ENCODE measurements at regions not wholly inside any gene's neighbourhood (a gene's known extent, or its start where the extent isn't known, plus 50 kb on each side); places are given as distances from the start of the nearest gene placed in this dataset.

- TF ChIP-seq CTCF (IDR thresholded peaks at IDR 0.05; ENCODE audit: low read depth, low read length): no peak
- no peak overlapping the region for H3K27ac ChIP-seq (ENCODE audit: low read depth, low read length)
- POLR2A ChIA-PET: no interaction called here
- DNase-seq (ENCODE audit: low read depth, low spot score): no peak
- CTCF ChIA-PET: no interaction called here
- H3K9me3 ChIP-seq (ENCODE audit: control insufficient read depth, insufficient read depth, low read length): peaks cover 10% of the 10 kb centered on the region
- H3K27me3 ChIP-seq (ENCODE audit: control insufficient read depth, insufficient read depth, low read length): no peaks in the 10 kb centered on the region
- no peak overlapping the region for H3K4me3 ChIP-seq (ENCODE audit: low read depth, low read length)
Measured at GRCh38 chr12:17661250-17661649, 428.7 kb downstream of the RERGL start.

DNA sequence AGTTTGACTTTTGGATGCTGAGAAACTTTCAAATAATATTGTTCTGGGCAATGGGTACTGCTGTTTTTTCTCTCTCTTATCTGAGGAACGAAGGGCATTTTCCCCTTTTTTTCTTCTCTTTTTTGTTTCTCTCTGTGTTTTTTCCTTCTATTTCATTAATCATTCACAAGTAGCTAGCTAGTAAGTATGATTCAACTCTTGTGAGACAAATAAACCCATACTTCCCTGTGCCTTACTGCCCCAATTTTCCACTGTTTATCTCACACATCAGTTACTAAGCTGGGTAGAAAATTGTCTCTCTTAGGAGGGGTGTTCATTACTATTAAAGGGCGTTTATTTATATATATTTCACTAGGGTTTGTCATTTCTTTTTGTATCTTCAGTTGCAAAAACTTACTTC lies 437.6 kb downstream of the RERGL start:
- TF ChIP-seq CTCF (IDR thresholded peaks at IDR 0.05; ENCODE audit: low read depth, low read length): no peak
- H3K4me3 ChIP-seq (ENCODE audit: low read depth, low read length): no peak overlapping the region
- no peak for DNase-seq (ENCODE audit: low read depth, low spot score)
- CTCF ChIA-PET: no interaction called here
- peaks cover 2% of the 10 kb centered on the region for H3K9me3 ChIP-seq (ENCODE audit: control insufficient read depth, insufficient read depth, low read length)
- no peaks in the 10 kb centered on the region for H3K27me3 ChIP-seq (ENCODE audit: control insufficient read depth, insufficient read depth, low read length)
- POLR2A ChIA-PET: no interaction called here
- H3K27ac ChIP-seq (ENCODE audit: low read depth, low read length): no peak overlapping the region

- DNase-seq (ENCODE audit: low read depth, low spot score): no peak
- no peak for TF ChIP-seq CTCF (IDR thresholded peaks at IDR 0.05; ENCODE audit: low read depth, low read length)
- no peaks in the 10 kb centered on the region for H3K27me3 ChIP-seq (ENCODE audit: control insufficient read depth, insufficient read depth, low read length)
- CTCF ChIA-PET: interaction anchor here (0.9 to 5.0 kb wide), 7 partner anchors 10 to 1565 kb away, joined by 3 to 32 read pairs (median 4); no protein-coding TSS in a partner anchor
- POLR2A ChIA-PET: no interaction called here
- no peaks in the 10 kb centered on the region for H3K9me3 ChIP-seq (ENCODE audit: control insufficient read depth, insufficient read depth, low read length)
- no peak overlapping the region for H3K4me3 ChIP-seq (ENCODE audit: low read depth, low read length)
- H3K27ac ChIP-seq (ENCODE audit: low read depth, low read length): no peak overlapping the region
Measured at GRCh38 chr12:17642340-17642650, 447.7 kb downstream of the RERGL start.

- no peak overlapping the region for H3K27ac ChIP-seq (ENCODE audit: low read depth, low read length)
- H3K9me3 ChIP-seq (ENCODE audit: control insufficient read depth, insufficient read depth, low read length): no peaks in the 10 kb centered on the region
- TF ChIP-seq CTCF (IDR thresholded peaks at IDR 0.05; ENCODE audit: low read depth, low read length): no peak
- no peaks in the 10 kb centered on the region for H3K27me3 ChIP-seq (ENCODE audit: control insufficient read depth, insufficient read depth, low read length)
- no peak for DNase-seq (ENCODE audit: low read depth, low spot score)
- ChIA-PET CTCF (interaction anchor here (0.7 to 5.0 kb wide), 7 partner anchors 8 to 1564 kb away, joined by 3 to 32 read pairs (median 4); no protein-coding TSS in a partner anchor), POLR2A (no interaction called here)
- H3K4me3 ChIP-seq (ENCODE audit: low read depth, low read length): no peak overlapping the region
Measured at GRCh38 chr12:17640615-17641014, 449.4 kb downstream of the RERGL start.

DNA sequence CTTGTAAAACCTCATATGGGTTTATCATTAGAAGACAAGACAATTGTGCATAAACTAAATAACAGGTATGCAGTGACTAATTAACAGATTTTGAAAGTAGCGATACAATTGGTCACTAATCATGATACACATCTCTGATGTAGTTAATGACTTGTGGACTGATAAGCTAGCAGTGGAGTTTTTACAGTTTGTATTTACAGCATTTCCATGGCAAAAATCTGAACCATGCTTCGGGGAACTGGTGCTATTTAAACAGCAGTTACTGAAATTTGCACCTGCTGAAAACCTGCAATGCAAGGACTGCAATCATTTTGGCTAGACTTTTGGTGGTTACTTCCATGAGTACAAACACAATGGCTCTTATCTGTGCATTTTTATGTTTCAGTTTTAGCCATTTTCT lies 471.2 kb downstream of the RERGL start:
- TF ChIP-seq CTCF (IDR thresholded peaks at IDR 0.05; ENCODE audit: low read depth, low read length): no peak
- DNase-seq (ENCODE audit: low read depth, low spot score): no peak
- H3K4me3 ChIP-seq (ENCODE audit: low read depth, low read length): no peak overlapping the region
- no peak overlapping the region for H3K27ac ChIP-seq (ENCODE audit: low read depth, low read length)
- no peaks in the 10 kb centered on the region for H3K27me3 ChIP-seq (ENCODE audit: control insufficient read depth, insufficient read depth, low read length)
- CTCF ChIA-PET: no interaction called here
- H3K9me3 ChIP-seq (ENCODE audit: control insufficient read depth, insufficient read depth, low read length): peaks cover 3% of the 10 kb centered on the region; the same call in 1 of the 2 replicates
- POLR2A ChIA-PET: no interaction called here
